IMR-90 (cell line): ENCODE measurements at regions not wholly inside any gene's neighbourhood (a gene's known extent, or its start where the extent isn't known, plus 50 kb on each side); places are given as distances from the start of the nearest gene placed in this dataset.

Experiments
- ATAC-seq: fragments of 200-7000 bp; cut with Tn5 transposase; 2 replicates; pipeline ENCODE4 v1.9.1; 2020; ENCODE audit warnings: low read depth, mild to moderate bottlenecking, moderate library complexity
- BruUV-seq: library from RNA; stranded (reverse); fragments of 400-500 nt; replicated peaks from 2 replicates; lab custom pipeline; 2021; lab: Mats Ljungman, UMichigan
- CTCF ChIA-PET: fragments of 300-600 bp; formaldehyde crosslinking; extraction: SDS; loops from one replicate; lab custom pipeline; 2021; ENCODE audit warnings: antibody characterized with exemption; lab: Yijun Ruan, JAX
- POLR2A ChIA-PET: fragments of 300-600 bp; sonication (Branson Sonifier 250); formaldehyde crosslinking; loops from one replicate; lab custom pipeline; 2022; ENCODE audit warnings: antibody characterized with exemption; ENCODE audit not compliant: unreplicated experiment; lab: Charles Lee
- DNase-seq: peaks from one replicate; pipeline ENCODE4 v3.0.0; 2013
- H2AFZ ChIP-seq: replicated peaks from 2 replicates; pipeline ENCODE3; 2013; ENCODE audit warnings: low read length, mild to moderate bottlenecking; ENCODE audit not compliant: poor library complexity
- H2AK5ac ChIP-seq: 2 replicates; pipeline ENCODE4 v1.6.1; 2013; ENCODE audit warnings: low read depth, low read length, inconsistent platforms
- H2AK9ac ChIP-seq: replicated peaks from 2 replicates; pipeline ENCODE3; 2013; ENCODE audit warnings: mild to moderate bottlenecking, low read depth, low read length, moderate library complexity; ENCODE audit not compliant: poor library complexity
- H2BK120ac ChIP-seq: 2 replicates; pipeline ENCODE4 v1.6.1; 2013; ENCODE audit warnings: low read depth, low read length, inconsistent platforms
- H2BK15ac ChIP-seq: 3 replicates; pipeline ENCODE4 v1.6.1; 2013; ENCODE audit warnings: low read depth, low read length, inconsistent platforms
- H2BK20ac ChIP-seq: 2 replicates; pipeline ENCODE4 v1.6.1; 2013; ENCODE audit warnings: low read depth, mild to moderate bottlenecking, inconsistent platforms, low read length, moderate library complexity
- H2BK5ac ChIP-seq: 2 replicates; pipeline ENCODE4 v1.6.1; 2013; ENCODE audit warnings: mild to moderate bottlenecking, low read depth, low read length, inconsistent platforms; ENCODE audit not compliant: poor library complexity, severe bottlenecking
- H3K14ac ChIP-seq: replicated peaks from 2 replicates; pipeline ENCODE4 v1.6.1; 2013; ENCODE audit warnings: low read depth, low read length, inconsistent platforms
- H3K18ac ChIP-seq: 2 replicates; pipeline ENCODE4 v1.6.1; 2013; ENCODE audit warnings: low read depth, low read length, control low read depth
- H3K23ac ChIP-seq: 2 replicates; pipeline ENCODE4 v1.6.1; 2013; ENCODE audit warnings: low read depth, low read length, inconsistent platforms
- H3K27ac ChIP-seq: 2 replicates; pipeline ENCODE4 v1.5.1; 2013; ENCODE audit warnings: mild to moderate bottlenecking, control low read depth, low read length; ENCODE audit not compliant: insufficient read depth
- H3K27me3 ChIP-seq: 2 replicates; pipeline ENCODE4 v1.6.1; 2013; ENCODE audit warnings: low read length; ENCODE audit not compliant: control insufficient read depth, insufficient read depth
- H3K36me3 ChIP-seq: 2 replicates; pipeline ENCODE4 v1.6.1; 2013; ENCODE audit warnings: low read length, mixed read lengths; ENCODE audit not compliant: control insufficient read depth, insufficient read depth
- H3K4ac ChIP-seq: 2 replicates; pipeline ENCODE4 v1.6.1; 2013; ENCODE audit warnings: low read depth, low read length, inconsistent platforms
- H3K4me1 ChIP-seq: 2 replicates; pipeline ENCODE4 v1.6.1; 2013; ENCODE audit warnings: low read length, mixed read lengths; ENCODE audit not compliant: control insufficient read depth, insufficient read depth
- H3K4me2 ChIP-seq: 2 replicates; pipeline ENCODE4 v1.6.1; 2013; ENCODE audit warnings: low read depth, mild to moderate bottlenecking, control low read depth, low read length, moderate library complexity
- H3K4me3 ChIP-seq: 2 replicates; pipeline ENCODE4 v1.5.1; 2013; ENCODE audit warnings: low read depth, mild to moderate bottlenecking, control low read depth, low read length, moderate library complexity; ENCODE audit not compliant: insufficient read depth
- H3K56ac ChIP-seq: 2 replicates; pipeline ENCODE4 v1.6.1; 2013; ENCODE audit warnings: low read length, inconsistent platforms; ENCODE audit not compliant: insufficient read depth; ENCODE audit errors: extremely low read depth
- H3K79me1 ChIP-seq, 2 experiments: 2 replicates each; pipeline ENCODE4 v1.6.1; 2013; ENCODE audit warnings: low read length in 2 of 2, inconsistent platforms in 1 of 2, low read depth in 1 of 2
- H3K9ac ChIP-seq: 2 replicates; pipeline ENCODE4 v1.6.1; 2013; ENCODE audit warnings: low read depth, low read length, control low read depth
- H3K9me1 ChIP-seq: 2 replicates; pipeline ENCODE4 v1.6.1; 2013; ENCODE audit warnings: low read length, inconsistent platforms; ENCODE audit not compliant: insufficient read depth
- H3K9me3 ChIP-seq: 2 replicates; pipeline ENCODE4 v1.6.1; 2013; ENCODE audit warnings: low read length; ENCODE audit not compliant: control insufficient read depth, insufficient read depth
- H4K20me1 ChIP-seq: 2 replicates; pipeline ENCODE4 v1.6.1; 2013; ENCODE audit warnings: low read length, inconsistent platforms; ENCODE audit not compliant: insufficient read depth
- H4K5ac ChIP-seq: 2 replicates; pipeline ENCODE4 v1.6.1; 2013; ENCODE audit warnings: mild to moderate bottlenecking, low read depth, low read length, control low read depth
- H4K8ac ChIP-seq, 2 experiments: 2 replicates each; pipeline ENCODE4 v1.6.1; 2013; ENCODE audit warnings: low read depth in 2 of 2, low read length in 2 of 2, control low read depth in 1 of 2, inconsistent platforms in 1 of 2
- H4K91ac ChIP-seq: 2 replicates; pipeline ENCODE4 v1.6.1; 2013; ENCODE audit warnings: low read depth, low read length, inconsistent platforms; ENCODE audit not compliant: insufficient read depth
- BHLHE40 ChIP-seq: fragments of 150-350 bp; IDR thresholded peaks from 2 replicates; pipeline ENCODE4 v1.6.1; 2016; ENCODE audit warnings: mild to moderate bottlenecking, low read depth, low read length
- CEBPB ChIP-seq: IDR thresholded peaks from 2 replicates; pipeline ENCODE4 v1.6.1; 2012; ENCODE audit warnings: low read depth, low read length, improper control_type of control experiment
- CHD1 ChIP-seq: IDR thresholded peaks from 2 replicates; pipeline ENCODE4 v1.6.1; 2012; ENCODE audit warnings: low read depth, low read length, improper control_type of control experiment
- CTCF ChIP-seq: conservative IDR thresholded peaks from 2 replicates; pipeline ENCODE4 v1.5.1; 2012; ENCODE audit warnings: mild to moderate bottlenecking, low read depth, low read length, improper control_type of control experiment
- ELK1 ChIP-seq: fragments of 150-350 bp; IDR thresholded peaks from 2 replicates; pipeline ENCODE4 v1.6.1; 2016; ENCODE audit warnings: low read depth, mild to moderate bottlenecking, low read length, moderate library complexity, borderline replicate concordance
- FOS ChIP-seq: fragments of 150-350 bp; IDR thresholded peaks from 2 replicates; pipeline ENCODE4 v1.6.1; 2016; ENCODE audit warnings: low read depth, low read length
- MAFK ChIP-seq: IDR thresholded peaks from 2 replicates; pipeline ENCODE4 v1.6.1; 2012; ENCODE audit warnings: low read depth, low read length, improper control_type of control experiment
- MAZ ChIP-seq: IDR thresholded peaks from 2 replicates; pipeline ENCODE4 v1.6.1; 2012; ENCODE audit warnings: low read depth, mild to moderate bottlenecking, low read length, improper control_type of control experiment, moderate library complexity, borderline replicate concordance
- MXI1 ChIP-seq: IDR thresholded peaks from 2 replicates; pipeline ENCODE4 v1.6.1; 2012; ENCODE audit warnings: low read depth, mild to moderate bottlenecking, low read length, moderate library complexity, borderline replicate concordance
- NFE2L2 ChIP-seq: fragments of 150-350 bp; IDR thresholded peaks from 2 replicates; pipeline ENCODE4 v1.6.1; 2016; ENCODE audit warnings: low read depth, mild to moderate bottlenecking, low read length
- POLR2A ChIP-seq: IDR thresholded peaks from 2 replicates; pipeline ENCODE4 v1.6.1; 2012; ENCODE audit warnings: mild to moderate bottlenecking, low read depth, low read length
- RAD21 ChIP-seq: IDR thresholded peaks from 2 replicates; pipeline ENCODE4 v1.6.1; 2012; ENCODE audit warnings: low read length, improper control_type of control experiment
- RCOR1 ChIP-seq: IDR thresholded peaks from 2 replicates; pipeline ENCODE4 v1.6.1; 2012; ENCODE audit warnings: mild to moderate bottlenecking, low read length, improper control_type of control experiment; ENCODE audit not compliant: insufficient replicate concordance
- RFX5 ChIP-seq: IDR thresholded peaks from 2 replicates; pipeline ENCODE4 v1.8.0; 2012; ENCODE audit warnings: low read depth, mild to moderate bottlenecking, low read length, moderate library complexity
- SMC3 ChIP-seq: fragments of 150-350 bp; IDR thresholded peaks from 2 replicates; pipeline ENCODE4 v1.6.1; 2016; ENCODE audit warnings: low read depth, mild to moderate bottlenecking, antibody characterized with exemption, low read length, moderate library complexity
- USF2 ChIP-seq: fragments of 150-350 bp; IDR thresholded peaks from 2 replicates; pipeline ENCODE4 v1.6.1; 2017; ENCODE audit warnings: mild to moderate bottlenecking, antibody characterized with exemption, low read length, low read depth
- WGBS, 2 experiments: methylation state at CpG; one replicate each; pipeline versions ENCODE4 v1.1.5 to v1.1.7; 2013; ENCODE audit warnings: missing lambda C conversion rate in 2 of 2; ENCODE audit not compliant: insufficient read length in 1 of 2; ENCODE audit errors: extremely low coverage in 2 of 2; 5-methylcytosine and 5-hydroxymethylcytosine counted together
- dilution Hi-C: fragments of 300-500 bp; cut with HindIII; formaldehyde crosslinking; loops from one replicate; pipeline ENCODE4 v1.14.3; 2018; ENCODE audit warnings: low sequenced_read_pairs; ENCODE audit not compliant: unreplicated experiment
- in situ Hi-C: fragments of 300-500 bp; cut with MboI; formaldehyde crosslinking; loops from 3 replicates; pipeline ENCODE4 v1.14.3; 2019; ENCODE audit warnings: low sequenced_read_pairs, inconsistent platforms, mixed read lengths
- intact Hi-C: fragments of 100-400 bp; cut with micrococcal nuclease; formaldehyde crosslinking; loops from 2 replicates; pipeline ENCODE4 v1.10.0; 2022

GRCh38 chr1:30633294-30633693 is 90.1 kb downstream of the MATN1 start:
- Histone ChIP-seq H4K8ac (no peak overlapping the region), H3K36me3 (no peaks in the 10 kb centered on the region), H3K4me2 (no peak overlapping the region), H2AK9ac (no peak overlapping the region), H2AFZ (no peak overlapping the region), H2BK5ac (no peak overlapping the region), H3K9ac (no peak overlapping the region), H3K23ac (no peak overlapping the region), H2BK120ac (no peak overlapping the region), H3K14ac (no peak overlapping the region), H4K91ac (no peak overlapping the region), H4K20me1 (no peaks in the 10 kb centered on the region), H3K4me1 (no peaks in the 10 kb centered on the region), H3K56ac (no peak overlapping the region), H3K18ac (no peak overlapping the region), H3K9me1 (no peaks in the 10 kb centered on the region), H3K4ac (no peak overlapping the region), H3K4me3 (no peak overlapping the region), H4K5ac (no peak overlapping the region), H3K79me1 (no peaks in the 10 kb centered on the region), H2BK15ac (no peak overlapping the region), H3K27ac (no peak overlapping the region), H3K9me3 (no peaks in the 10 kb centered on the region), H2BK20ac (no peak overlapping the region), H2AK5ac (no peak overlapping the region), H3K27me3 (no peaks in the 10 kb centered on the region; the same call in 1 of the 2 replicates)
- DNase-seq (no peak), ATAC-seq (no peak)
- in situ Hi-C loops (no loop called here), dilution Hi-C loops (no loop called here), intact Hi-C loops (no loop called here)
- POLR2A ChIA-PET: no interaction called here
- CTCF ChIA-PET: no interaction called here
- no peak for TF ChIP-seq POLR2A
- no peak for TF ChIP-seq ELK1
- TF ChIP-seq MXI1: no peak
- no peak for TF ChIP-seq RAD21
- TF ChIP-seq MAFK: no peak
- no peak for TF ChIP-seq CTCF
- no peak for TF ChIP-seq MAZ
- TF ChIP-seq CHD1: no peak
- TF ChIP-seq FOS: no peak
- no peak for TF ChIP-seq RFX5
- no peak for TF ChIP-seq NFE2L2
- TF ChIP-seq SMC3: no peak
- no peak for TF ChIP-seq USF2
- TF ChIP-seq BHLHE40: no peak
- no peak for TF ChIP-seq CEBPB
- TF ChIP-seq RCOR1: no peak
- no CpG with 5 or more reads among the region's 4 CpGs for WGBS, 2 experiments
- BruUV-seq: no TSS peak
